ENCODE measurements at regions not wholly inside any gene's neighbourhood (a gene's known extent, or its start where the extent isn't known, plus 50 kb on each side); places are given as distances from the start of the nearest gene placed in this dataset.

DNA sequence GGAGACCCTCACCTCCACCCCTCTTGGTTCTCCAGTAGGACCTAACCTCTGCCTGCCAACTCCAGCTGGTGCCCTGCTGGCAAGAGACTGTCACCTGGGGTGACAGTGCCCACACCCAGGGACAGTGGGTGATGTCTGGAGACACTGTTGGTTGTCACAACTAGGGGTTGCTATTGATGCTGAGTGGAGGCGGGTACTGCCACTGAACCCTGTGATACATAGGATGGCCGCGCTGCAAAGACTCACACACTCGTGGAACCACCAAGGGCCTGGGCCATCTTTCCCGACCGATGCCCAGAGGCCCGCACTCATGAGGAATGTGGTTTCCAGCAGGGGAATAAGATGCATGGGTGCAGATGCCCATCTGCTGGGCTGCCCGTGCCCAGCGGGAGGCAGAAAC, 143.2 kb downstream of the SHANK2 start:
- TF ChIP-seq, protein P1, sequence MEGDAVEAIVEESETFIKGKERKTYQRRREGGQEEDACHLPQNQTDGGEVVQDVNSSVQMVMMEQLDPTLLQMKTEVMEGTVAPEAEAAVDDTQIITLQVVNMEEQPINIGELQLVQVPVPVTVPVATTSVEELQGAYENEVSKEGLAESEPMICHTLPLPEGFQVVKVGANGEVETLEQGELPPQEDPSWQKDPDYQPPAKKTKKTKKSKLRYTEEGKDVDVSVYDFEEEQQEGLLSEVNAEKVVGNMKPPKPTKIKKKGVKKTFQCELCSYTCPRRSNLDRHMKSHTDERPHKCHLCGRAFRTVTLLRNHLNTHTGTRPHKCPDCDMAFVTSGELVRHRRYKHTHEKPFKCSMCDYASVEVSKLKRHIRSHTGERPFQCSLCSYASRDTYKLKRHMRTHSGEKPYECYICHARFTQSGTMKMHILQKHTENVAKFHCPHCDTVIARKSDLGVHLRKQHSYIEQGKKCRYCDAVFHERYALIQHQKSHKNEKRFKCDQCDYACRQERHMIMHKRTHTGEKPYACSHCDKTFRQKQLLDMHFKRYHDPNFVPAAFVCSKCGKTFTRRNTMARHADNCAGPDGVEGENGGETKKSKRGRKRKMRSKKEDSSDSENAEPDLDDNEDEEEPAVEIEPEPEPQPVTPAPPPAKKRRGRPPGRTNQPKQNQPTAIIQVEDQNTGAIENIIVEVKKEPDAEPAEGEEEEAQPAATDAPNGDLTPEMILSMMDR (IDR thresholded peaks at IDR 0.05): no peak
- TF ChIP-seq POLR2A (IDR thresholded peaks at IDR 0.05; ENCODE audit: low read depth) (no peak), EP300 (IDR thresholded peaks at IDR 0.05) (no peak), POLR2AphosphoS5 (IDR thresholded peaks at IDR 0.05) (no peak)
